Body of pancreas (tissue), 4 donors: ENCODE measurements at regions not wholly inside any gene's neighbourhood (a gene's known extent, or its start where the extent isn't known, plus 50 kb on each side); places are given as distances from the start of the nearest gene placed in this dataset.

Experiments used
- CTCF ChIP-seq, 7 experiments: fragments of 450-650 bp in 4 of 7; fragments of 200-600 bp in 3 of 7; sonication (generic) in 3 of 7; IDR thresholded peaks; one replicate each; pipeline ENCODE4 v1.5.1; 2016 to 2019; ENCODE audit warnings: antibody characterized with exemption in 7 of 7
- POLR2A ChIP-seq, 3 donors: fragments of 450-650 bp; IDR thresholded peaks; one replicate each; pipeline ENCODE4 v1.6.1; 2016; ENCODE audit warnings: antibody characterized with exemption in 3 of 3, mild to moderate bottlenecking in 2 of 3

DNA sequence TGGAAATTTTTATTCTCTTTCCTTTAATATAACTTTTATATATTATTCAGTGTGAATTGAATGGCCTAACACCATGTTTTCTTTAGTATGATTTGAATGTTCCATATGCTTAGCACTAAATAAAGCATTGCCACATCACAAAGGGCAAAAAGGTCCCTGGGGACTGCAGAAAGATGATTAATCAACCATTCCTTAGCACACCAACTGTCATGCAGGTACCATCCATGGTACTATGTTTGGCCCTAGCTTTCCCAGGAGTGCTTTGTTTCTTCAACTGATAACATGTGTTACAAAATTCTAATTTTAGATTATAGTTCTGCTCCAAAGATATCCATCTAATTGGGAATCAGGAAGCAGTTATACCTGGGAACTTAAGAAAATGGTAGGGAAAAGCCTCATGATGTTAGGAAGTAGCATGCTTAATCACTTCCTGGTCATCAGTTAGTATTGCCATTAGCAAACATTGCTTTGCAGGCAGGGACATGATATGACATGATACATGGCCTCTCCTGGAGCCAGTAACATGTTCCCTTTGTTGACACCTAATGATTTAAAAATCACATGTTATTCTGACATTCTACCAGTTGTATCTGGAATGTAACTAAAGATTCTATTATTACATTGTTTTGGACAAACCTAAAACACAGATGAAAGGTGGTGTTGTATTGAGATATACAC is 712.6 kb upstream of the GBE1 start:
- TF ChIP-seq CTCF (IDR thresholded peaks at IDR 0.05): no peak
- no peak for TF ChIP-seq POLR2A (IDR thresholded peaks at IDR 0.05)
